Heart left ventricle (tissue), 16 donors: ENCODE measurements at regions not wholly inside any gene's neighbourhood (a gene's known extent, or its start where the extent isn't known, plus 50 kb on each side); places are given as distances from the start of the nearest gene placed in this dataset.

Source experiments
- ATAC-seq, 4 donors: fragments of 200-7000 bp; cut with Tn5 transposase; one replicate each; pipeline ENCODE4 v1.9.1; 2020 to 2022; ENCODE audit warnings: moderate library complexity in 4 of 4, mild to moderate bottlenecking in 3 of 4, moderate number of reproducible peaks in 1 of 4
- DNase-seq, 5 donors: peaks; one replicate each; pipeline ENCODE4 v3.0.0-alpha.2; 2020
- H3K27ac ChIP-seq, 12 donors: fragments of 200-600 bp; sonication (generic) in 4 of 12; one replicate each; pipeline versions ENCODE4 v1.5.0 to v1.8.0; 2016 to 2022; ENCODE audit warnings: mild to moderate bottlenecking in 2 of 12
- H3K27me3 ChIP-seq, 9 donors: fragments of 200-600 bp; sonication (generic) in 2 of 9; one replicate each; pipeline versions ENCODE4 v1.5.1 to v1.8.0; 2016 to 2022; ENCODE audit warnings: mild to moderate bottlenecking in 3 of 9
- H3K36me3 ChIP-seq, 9 donors: fragments of 200-600 bp; sonication (generic) in 2 of 9; one replicate each; pipeline versions ENCODE4 v1.5.0 to v1.8.0; 2018 to 2022; ENCODE audit warnings: mild to moderate bottlenecking in 2 of 9
- H3K4me1 ChIP-seq, 12 donors: fragments of 200-600 bp; sonication (generic) in 4 of 12; one replicate each; pipeline versions ENCODE4 v1.5.0 to v1.8.0; 2016 to 2022; ENCODE audit warnings: mild to moderate bottlenecking in 3 of 12
- H3K4me3 ChIP-seq, 12 donors: fragments of 200-600 bp; sonication (generic) in 4 of 12; one replicate each; pipeline versions ENCODE4 v1.5.0 to v1.8.0; 2017 to 2022; ENCODE audit warnings: mild to moderate bottlenecking in 9 of 12, moderate library complexity in 4 of 12
- H3K9me3 ChIP-seq, 12 donors: fragments of 200-600 bp; sonication (generic) in 4 of 12; one replicate each; pipeline versions ENCODE4 v1.5.0 to v1.8.0; 2016 to 2022; ENCODE audit warnings: mild to moderate bottlenecking in 1 of 12
- CTCF ChIP-seq, 12 donors: fragments of 200-600 bp; sonication (generic) in 4 of 12; IDR thresholded peaks; one replicate each; pipeline versions ENCODE4 v1.5.0 to v1.8.0; 2018 to 2022; ENCODE audit warnings: antibody characterized with exemption in 12 of 12, mild to moderate bottlenecking in 5 of 12
- POLR2A ChIP-seq, 2 donors: fragments of 450-650 bp; IDR thresholded peaks; one replicate each; pipeline ENCODE4 v1.6.1; 2017; ENCODE audit warnings: antibody characterized with exemption in 2 of 2, mild to moderate bottlenecking in 2 of 2, moderate library complexity in 2 of 2
- WGBS, 4 donors: extraction: QIAGEN DNeasy Blood & Tissue Kit in 2 of 4; methylation state at CpG; one replicate each; pipeline versions ENCODE4 v1.1.5 to v1.1.7; 2013 to 2018; 5-methylcytosine and 5-hydroxymethylcytosine counted together
- intact Hi-C, 10 donors: fragments of 100-400 bp; cut with DNase I; formaldehyde crosslinking; loops; one replicate each; pipeline versions ENCODE4 v1.11.1 to v1.14.2; 2022
- donor health status: ischemic (EF 13 %, LVEDD 7.1; RV severe dilation, severe dysfunction).
- donor health status: healthy with polysubstance abuse.
- donor health status: DM: no; HTN: yes; CAD: no.
- donor health status: DM: no; HTN: no; CAD: no.
- donor health status: ischemic (EF 25% LVEDD 6.9; RV normal size, moderate dysfunction).
- donor health status: ischemic (EF 25% LVEDD 5.7; RV mildly dilated, moderate dysfunction).
- donor health status: healthy.
- donor health status: DM: yes; HTN: yes; CAD: no.
- donor health status: ischemic (EF 35%, LVEDD 5.7; RV mildly dilated, moderate dysfunction).
- donor health status: nonischemic (EF 11% LVEDD 7.7; RV severe dilation, severe dysfunction).
- donor health status: DM: yes; HTN: yes; CAD: no.
- donor health status: PGD.
- donor health status: ischemic (EF 29% LVEDD 5.4; RV normal size, mild dysfunction).
- donor health status: nonischemic (EF 23%, LVEDD 6.1; RV moderate dilation, normal function).

GRCh38 chr2:146584316-146584715, 1260.5 kb upstream of the ACVR2A start:
- Histone ChIP-seq H3K27me3 (no peaks in the 10 kb centered on the region), H3K27ac (no peak overlapping the region), H3K36me3 (no peaks in the 10 kb centered on the region), H3K9me3 (no peaks in the 10 kb centered on the region), H3K4me1 (no peaks in the 10 kb centered on the region), H3K4me3 (no peak overlapping the region)
- no peak for TF ChIP-seq CTCF (IDR thresholded peaks at IDR 0.05)
- TF ChIP-seq POLR2A (IDR thresholded peaks at IDR 0.05) = no peak
- DNase-seq (no peak), ATAC-seq (no peak)
- 82 to 94% (median 88%) methylated on average over 2 of the region's 2 CpGs for WGBS, 4 donors
- intact Hi-C loops = no loop called here

- no peaks in the 10 kb centered on the region for H3K4me1 ChIP-seq
- DNase-seq = no peak
- 56 to 77% (median 69%) methylated on average over 1 of the region's 1 CpG for WGBS, 4 donors
- no peak overlapping the region for H3K27ac ChIP-seq
- no peak for ATAC-seq
- TF ChIP-seq CTCF (IDR thresholded peaks at IDR 0.05) (no peak), POLR2A (IDR thresholded peaks at IDR 0.05) (no peak)
- intact Hi-C loops = no loop called here
- H3K27me3 ChIP-seq = no peaks in the 10 kb centered on the region
- H3K9me3 ChIP-seq = no peaks in the 10 kb centered on the region
- H3K4me3 ChIP-seq = no peak overlapping the region
- no peaks in the 10 kb centered on the region for H3K36me3 ChIP-seq
Measured at GRCh38 chr2:146579147-146579930, 1265.5 kb upstream of the ACVR2A start.

- Histone ChIP-seq H3K27me3 (no peaks in the 10 kb centered on the region), H3K27ac (no peak overlapping the region), H3K9me3 (no peaks in the 10 kb centered on the region), H3K4me1 (no peaks in the 10 kb centered on the region), H3K36me3 (no peaks in the 10 kb centered on the region), H3K4me3 (no peak overlapping the region)
- TF ChIP-seq CTCF (IDR thresholded peaks at IDR 0.05) = no peak
- TF ChIP-seq POLR2A (IDR thresholded peaks at IDR 0.05) = no peak
- intact Hi-C loops = no loop called here
- ATAC-seq (no peak), DNase-seq (no peak)
- WGBS, 4 donors = 62 to 75% (median 67%) methylated on average over 8 of the region's 8 CpGs
Measured at GRCh38 chr2:146576339-146577111, 1268.3 kb upstream of the ACVR2A start.

GRCh38 chr2:146572598-146572997, 1272.2 kb upstream of the ACVR2A start:
- no peaks in the 10 kb centered on the region for H3K36me3 ChIP-seq
- TF ChIP-seq CTCF (IDR thresholded peaks at IDR 0.05) = no peak
- TF ChIP-seq POLR2A (IDR thresholded peaks at IDR 0.05) = no peak
- no peaks in the 10 kb centered on the region for H3K9me3 ChIP-seq
- no peak overlapping the region for H3K4me3 ChIP-seq
- 70 to 90% (median 78%) methylated on average over 1 of the region's 1 CpG for WGBS, 4 donors
- no peaks in the 10 kb centered on the region for H3K27me3 ChIP-seq
- no peaks in the 10 kb centered on the region for H3K4me1 ChIP-seq
- H3K27ac ChIP-seq = no peak overlapping the region
- no peak for DNase-seq
- intact Hi-C loops = no loop called here
- no peak for ATAC-seq
